Suprapubic skin (tissue), 4 donors: ENCODE measurements at regions not wholly inside any gene's neighbourhood (a gene's known extent, or its start where the extent isn't known, plus 50 kb on each side); places are given as distances from the start of the nearest gene placed in this dataset.

Source experiments
- EP300 ChIP-seq: sonication (generic); formaldehyde crosslinking; IDR thresholded peaks from one replicate; pipeline ENCODE4 v1.6.1; 2017; ENCODE audit warnings: antibody characterized with exemption
- POLR2A ChIP-seq, 2 donors: fragments of 450-650 bp; IDR thresholded peaks; one replicate each; pipeline ENCODE4 v1.6.1; 2017; ENCODE audit warnings: antibody characterized with exemption in 2 of 2, mild to moderate bottlenecking in 2 of 2, moderate library complexity in 2 of 2
- POLR2AphosphoS5 ChIP-seq, 3 donors: sonication (generic); formaldehyde crosslinking; IDR thresholded peaks; one replicate each; pipeline ENCODE4 v1.6.1; 2017; ENCODE audit warnings: antibody characterized with exemption in 3 of 3
- TF ChIP-seq, protein P1 (sequence below), 2 donors: fragments of 200-600 bp in 1 of 2; fragments of 450-650 bp in 1 of 2; sonication (generic) in 1 of 2; IDR thresholded peaks; one replicate each; pipeline ENCODE4 v1.5.1; 2016 to 2019; ENCODE audit warnings: antibody characterized with exemption in 2 of 2, mild to moderate bottlenecking in 1 of 2, moderate library complexity in 1 of 2

DNA sequence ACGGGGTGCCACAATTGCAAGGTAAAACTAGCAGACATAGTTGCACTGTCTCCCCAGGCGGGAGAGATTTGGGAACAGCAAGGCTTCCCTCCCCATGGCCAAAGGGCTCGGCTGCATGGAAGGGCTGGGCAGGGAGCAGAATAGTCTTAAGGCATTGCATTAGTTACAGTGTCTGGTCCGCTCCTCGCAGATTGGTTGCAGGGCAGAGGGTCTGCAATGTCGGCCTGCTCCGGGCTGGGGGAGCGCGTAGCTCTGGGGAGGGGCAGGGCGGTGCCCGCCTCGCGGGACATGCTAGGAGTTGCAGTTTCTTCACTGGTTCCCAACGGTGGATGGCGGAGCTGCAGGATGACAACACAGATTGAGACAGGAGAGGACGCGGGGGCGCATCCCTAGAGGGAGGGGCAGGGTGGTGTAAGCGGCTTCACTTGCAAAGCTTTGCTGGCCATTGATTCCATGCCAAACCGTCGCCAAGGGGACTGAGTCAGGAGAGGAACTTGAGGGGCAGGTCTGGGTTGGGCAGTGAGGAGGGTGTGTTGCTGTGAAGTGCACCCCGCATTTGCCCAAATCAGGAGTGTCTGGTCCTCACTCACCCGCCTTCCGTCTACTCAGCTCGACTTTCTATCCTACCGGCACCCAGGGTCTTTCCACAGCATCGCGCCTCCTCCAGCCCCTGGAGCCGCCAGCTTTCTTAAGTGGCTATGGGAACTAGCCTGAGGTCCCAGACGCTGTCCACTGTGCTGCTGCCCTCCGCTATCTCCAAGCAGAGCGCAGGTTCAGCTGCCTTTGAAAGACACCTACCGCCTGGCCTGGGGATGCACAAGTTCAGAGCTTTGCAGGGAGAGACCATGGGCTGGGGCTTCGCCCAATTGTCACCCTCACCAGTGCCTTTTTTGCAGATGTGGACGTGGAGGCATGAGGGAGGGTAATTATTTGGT, 1748.9 kb downstream of the TP53TG3F start:
- TF ChIP-seq, protein P1, sequence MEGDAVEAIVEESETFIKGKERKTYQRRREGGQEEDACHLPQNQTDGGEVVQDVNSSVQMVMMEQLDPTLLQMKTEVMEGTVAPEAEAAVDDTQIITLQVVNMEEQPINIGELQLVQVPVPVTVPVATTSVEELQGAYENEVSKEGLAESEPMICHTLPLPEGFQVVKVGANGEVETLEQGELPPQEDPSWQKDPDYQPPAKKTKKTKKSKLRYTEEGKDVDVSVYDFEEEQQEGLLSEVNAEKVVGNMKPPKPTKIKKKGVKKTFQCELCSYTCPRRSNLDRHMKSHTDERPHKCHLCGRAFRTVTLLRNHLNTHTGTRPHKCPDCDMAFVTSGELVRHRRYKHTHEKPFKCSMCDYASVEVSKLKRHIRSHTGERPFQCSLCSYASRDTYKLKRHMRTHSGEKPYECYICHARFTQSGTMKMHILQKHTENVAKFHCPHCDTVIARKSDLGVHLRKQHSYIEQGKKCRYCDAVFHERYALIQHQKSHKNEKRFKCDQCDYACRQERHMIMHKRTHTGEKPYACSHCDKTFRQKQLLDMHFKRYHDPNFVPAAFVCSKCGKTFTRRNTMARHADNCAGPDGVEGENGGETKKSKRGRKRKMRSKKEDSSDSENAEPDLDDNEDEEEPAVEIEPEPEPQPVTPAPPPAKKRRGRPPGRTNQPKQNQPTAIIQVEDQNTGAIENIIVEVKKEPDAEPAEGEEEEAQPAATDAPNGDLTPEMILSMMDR (IDR thresholded peaks at IDR 0.05), result no peak
- TF ChIP-seq POLR2A (IDR thresholded peaks at IDR 0.05), result no peak
- TF ChIP-seq EP300, result no peak
- TF ChIP-seq POLR2AphosphoS5 (IDR thresholded peaks at IDR 0.05), result no peak
